HG02943 (cell line): ENCODE measurements at regions not wholly inside any gene's neighbourhood (a gene's known extent, or its start where the extent isn't known, plus 50 kb on each side); places are given as distances from the start of the nearest gene placed in this dataset.
A peak's percentile ranks its signal among the peaks of the same experiment; 100 is the strongest.
"Not testable (repeated sequence)": the region's sequence is repeated elsewhere in the genome, so short reads cannot be mapped to it uniquely, and the experiment has no call there.

Experiments used
- ATAC-seq: cut with Tn5 transposase; IDR thresholded peaks from one replicate; pipeline ENCODE4 v1.9.1; 2021; ENCODE audit warnings: mild to moderate bottlenecking, low read depth, moderate library complexity; ENCODE audit not compliant: unreplicated experiment

GRCh38 chr5:18745042-18745987 lies 1111.1 kb downstream of the TAF11L14 start:
- ATAC-seq: peak; percentile 51

GRCh38 chr5:18745988-18746615 lies 1111.8 kb downstream of the TAF11L14 start:
- ATAC-seq: peak; percentile 71

GRCh38 chr5:18749763-18750162 lies 1115.5 kb downstream of the TAF11L14 start:
- ATAC-seq: no peak

GRCh38 chr5:18752317-18752716 lies 1118.1 kb downstream of the TAF11L14 start:
- ATAC-seq: no peak

- no peak for ATAC-seq
Measured at GRCh38 chr5:18754201-18754600, 1119.9 kb downstream of the TAF11L14 start.

GRCh38 chr5:18761801-18762200 lies 1127.5 kb downstream of the TAF11L14 start:
- no peak for ATAC-seq

- ATAC-seq: no peak
Measured at GRCh38 chr5:18764161-18764560, 1129.9 kb downstream of the TAF11L14 start.

- ATAC-seq: no peak
Measured at GRCh38 chr5:18765304-18765703, 1131.0 kb downstream of the TAF11L14 start.

- no peak for ATAC-seq
Measured at GRCh38 chr5:18771097-18771610, 1136.9 kb downstream of the TAF11L14 start.

- ATAC-seq: no peak
Measured at GRCh38 chr5:18772475-18772874, 1138.2 kb downstream of the TAF11L14 start.

- no peak for ATAC-seq
Measured at GRCh38 chr5:18778225-18778624, 1144.0 kb downstream of the TAF11L14 start.

GRCh38 chr5:18789218-18789998 lies 1155.1 kb downstream of the TAF11L14 start:
- no peak for ATAC-seq

GRCh38 chr5:18792145-18792544 lies 1157.9 kb downstream of the TAF11L14 start:
- ATAC-seq: no peak

- ATAC-seq: no peak
Measured at GRCh38 chr5:18797222-18797621, 1163.0 kb downstream of the TAF11L14 start.

- ATAC-seq: no peak
Measured at GRCh38 chr5:18798058-18798457, 1163.8 kb downstream of the TAF11L14 start.

GRCh38 chr5:18799482-18800128 lies 1165.3 kb downstream of the TAF11L14 start:
- no peak for ATAC-seq

GRCh38 chr5:18800293-18801025 lies 1166.2 kb downstream of the TAF11L14 start:
- ATAC-seq: no peak

- not testable (repeated sequence) for ATAC-seq
Measured at GRCh38 chr5:18801413-18801812, 1167.2 kb downstream of the TAF11L14 start.

GRCh38 chr5:18802336-18802735 lies 1168.1 kb downstream of the TAF11L14 start:
- no peak for ATAC-seq

- no peak for ATAC-seq
Measured at GRCh38 chr5:18805376-18805775, 1171.1 kb downstream of the TAF11L14 start.
